ENCODE measurements at regions not wholly inside any gene's neighbourhood (a gene's known extent, or its start where the extent isn't known, plus 50 kb on each side); places are given as distances from the start of the nearest gene placed in this dataset.

DNA sequence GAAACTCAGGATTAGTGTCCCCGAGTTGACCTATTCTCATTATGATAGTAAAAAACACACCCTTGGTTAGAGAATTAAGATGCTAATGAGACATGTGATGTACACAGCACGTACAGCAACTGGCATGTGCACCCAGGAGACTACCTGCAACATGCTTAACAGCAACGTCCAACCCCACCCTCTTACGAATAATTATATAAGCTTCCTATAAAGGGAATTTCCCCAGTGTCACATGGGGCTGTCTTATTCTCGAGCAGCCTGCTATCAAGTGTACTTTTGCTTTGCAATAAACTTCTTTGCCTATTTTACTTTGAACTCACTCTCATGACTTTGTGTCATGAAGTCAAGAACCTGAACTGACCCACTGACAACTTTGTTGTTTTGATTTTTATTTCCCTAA is 62.4 kb upstream of the PMFBP1 start:
- H4K20me1 ChIP-seq (ENCODE audit: control insufficient read depth, insufficient read depth, low read depth, low read length): no peaks in the 10 kb centered on the region
- no peaks in the 10 kb centered on the region for H3K9me2 ChIP-seq (replicated peaks; ENCODE audit: control insufficient read depth, low read length)
- no peaks in the 10 kb centered on the region for H3K36me3 ChIP-seq (ENCODE audit: control insufficient read depth, low read length)
- H3F3A ChIP-seq (ENCODE audit: control insufficient read depth, insufficient read depth): no peaks in the 10 kb centered on the region
- no peaks in the 10 kb centered on the region for H3K79me2 ChIP-seq (ENCODE audit: control insufficient read depth, low read length)
- H3K27me3 ChIP-seq (ENCODE audit: control insufficient read depth, low read length): 0 out of 2 replicates have a peak, but pooled peaks cover 2% of the 10 kb centered on the region
- no peaks in the 10 kb centered on the region for H3K4me1 ChIP-seq (ENCODE audit: control insufficient read depth, low read length)
- no peak overlapping the region for H3K4me2 ChIP-seq (ENCODE audit: low read length)
- H3K4me3 ChIP-seq (ENCODE audit: low read length): no peak overlapping the region
- H3K27ac ChIP-seq (ENCODE audit: low read depth, low read length): no peak overlapping the region
- no peak for TF ChIP-seq EZH2phosphoT487 (IDR thresholded peaks at IDR 0.05; ENCODE audit: borderline replicate concordance, low read length)
- TF ChIP-seq, protein P1, sequence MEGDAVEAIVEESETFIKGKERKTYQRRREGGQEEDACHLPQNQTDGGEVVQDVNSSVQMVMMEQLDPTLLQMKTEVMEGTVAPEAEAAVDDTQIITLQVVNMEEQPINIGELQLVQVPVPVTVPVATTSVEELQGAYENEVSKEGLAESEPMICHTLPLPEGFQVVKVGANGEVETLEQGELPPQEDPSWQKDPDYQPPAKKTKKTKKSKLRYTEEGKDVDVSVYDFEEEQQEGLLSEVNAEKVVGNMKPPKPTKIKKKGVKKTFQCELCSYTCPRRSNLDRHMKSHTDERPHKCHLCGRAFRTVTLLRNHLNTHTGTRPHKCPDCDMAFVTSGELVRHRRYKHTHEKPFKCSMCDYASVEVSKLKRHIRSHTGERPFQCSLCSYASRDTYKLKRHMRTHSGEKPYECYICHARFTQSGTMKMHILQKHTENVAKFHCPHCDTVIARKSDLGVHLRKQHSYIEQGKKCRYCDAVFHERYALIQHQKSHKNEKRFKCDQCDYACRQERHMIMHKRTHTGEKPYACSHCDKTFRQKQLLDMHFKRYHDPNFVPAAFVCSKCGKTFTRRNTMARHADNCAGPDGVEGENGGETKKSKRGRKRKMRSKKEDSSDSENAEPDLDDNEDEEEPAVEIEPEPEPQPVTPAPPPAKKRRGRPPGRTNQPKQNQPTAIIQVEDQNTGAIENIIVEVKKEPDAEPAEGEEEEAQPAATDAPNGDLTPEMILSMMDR (IDR thresholded peaks at IDR 0.05; ENCODE audit: low read depth, low read length, poor library complexity, severe bottlenecking): no peak
- H3K9me3 ChIP-seq (ENCODE audit: control insufficient read depth, insufficient read depth, low read length): no peaks in the 10 kb centered on the region

DNA sequence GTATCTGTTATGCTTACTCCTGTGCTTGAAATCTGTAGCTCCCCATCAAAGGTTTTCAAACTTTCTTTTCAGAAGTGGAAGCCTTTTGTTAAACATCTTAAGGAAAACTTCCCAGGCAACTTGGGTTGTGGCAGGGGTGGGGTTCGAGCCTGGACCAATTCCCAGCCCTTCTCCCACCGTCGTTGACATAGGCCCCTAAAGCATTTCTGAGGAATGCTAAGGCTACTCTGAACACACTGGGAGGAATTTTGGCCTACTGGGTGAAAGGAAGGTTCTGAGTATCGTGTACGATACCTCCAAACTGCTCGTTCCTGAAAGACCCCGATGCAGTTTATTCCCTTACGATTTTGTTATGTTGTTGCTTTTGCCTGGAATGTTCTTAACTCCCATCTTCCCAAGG is 56.1 kb upstream of the PMFBP1 start:
- Histone ChIP-seq H3K27ac (ENCODE audit: low read depth, low read length) (no peak overlapping the region), H3K4me3 (ENCODE audit: low read length) (no peak overlapping the region), H3K4me2 (ENCODE audit: low read length) (no peak overlapping the region), H4K20me1 (ENCODE audit: control insufficient read depth, insufficient read depth, low read depth, low read length) (no peaks in the 10 kb centered on the region), H3F3A (ENCODE audit: control insufficient read depth, insufficient read depth) (no peaks in the 10 kb centered on the region), H3K9me3 (ENCODE audit: control insufficient read depth, insufficient read depth, low read length) (no peaks in the 10 kb centered on the region), H3K9me2 (replicated peaks; ENCODE audit: control insufficient read depth, low read length) (no peaks in the 10 kb centered on the region), H3K36me3 (ENCODE audit: control insufficient read depth, low read length) (no peaks in the 10 kb centered on the region), H3K27me3 (ENCODE audit: control insufficient read depth, low read length) (0 out of 2 replicates have a peak, but pooled peaks cover 2% of the 10 kb centered on the region), H3K4me1 (ENCODE audit: control insufficient read depth, low read length) (no peaks in the 10 kb centered on the region), H3K79me2 (ENCODE audit: control insufficient read depth, low read length) (no peaks in the 10 kb centered on the region)
- TF ChIP-seq, protein P1 (IDR thresholded peaks at IDR 0.05; ENCODE audit: low read depth, low read length, poor library complexity, severe bottlenecking): no peak
- TF ChIP-seq EZH2phosphoT487 (IDR thresholded peaks at IDR 0.05; ENCODE audit: borderline replicate concordance, low read length): no peak

DNA sequence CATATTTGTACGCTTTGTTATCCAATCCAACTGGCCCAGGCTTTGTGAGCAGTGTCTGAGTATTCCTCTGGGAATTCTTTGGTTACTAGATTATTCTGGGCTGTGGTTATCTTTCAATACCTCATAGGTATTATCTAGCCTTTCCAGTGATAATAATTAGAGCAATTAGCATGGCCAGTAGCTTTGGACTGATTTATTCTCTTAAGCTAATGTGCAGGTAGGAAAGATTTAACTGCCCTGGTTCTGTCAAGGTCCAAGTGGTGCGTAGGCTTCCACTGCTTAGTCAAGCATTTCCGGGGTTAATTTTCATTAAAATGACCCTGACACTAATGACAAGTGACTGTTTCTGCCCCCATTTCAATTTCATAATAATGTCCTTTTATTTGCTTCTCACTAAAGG is 54.2 kb upstream of the PMFBP1 start:
- H4K20me1 ChIP-seq (ENCODE audit: control insufficient read depth, insufficient read depth, low read depth, low read length): no peaks in the 10 kb centered on the region
- H3K27me3 ChIP-seq (ENCODE audit: control insufficient read depth, low read length): peaks cover 5% of the 10 kb centered on the region; the same call in 1 of the 2 replicates
- no peaks in the 10 kb centered on the region for H3F3A ChIP-seq (ENCODE audit: control insufficient read depth, insufficient read depth)
- H3K9me3 ChIP-seq (ENCODE audit: control insufficient read depth, insufficient read depth, low read length): no peaks in the 10 kb centered on the region
- no peak overlapping the region for H3K4me3 ChIP-seq (ENCODE audit: low read length)
- TF ChIP-seq, protein P1 (IDR thresholded peaks at IDR 0.05; ENCODE audit: low read depth, low read length, poor library complexity, severe bottlenecking): no peak
- no peak for TF ChIP-seq EZH2phosphoT487 (IDR thresholded peaks at IDR 0.05; ENCODE audit: borderline replicate concordance, low read length)
- no peaks in the 10 kb centered on the region for H3K9me2 ChIP-seq (replicated peaks; ENCODE audit: control insufficient read depth, low read length)
- no peak overlapping the region for H3K4me2 ChIP-seq (ENCODE audit: low read length)
- H3K4me1 ChIP-seq (ENCODE audit: control insufficient read depth, low read length): no peaks in the 10 kb centered on the region
- no peak overlapping the region for H3K27ac ChIP-seq (ENCODE audit: low read depth, low read length)
- H3K36me3 ChIP-seq (ENCODE audit: control insufficient read depth, low read length): no peaks in the 10 kb centered on the region
- no peaks in the 10 kb centered on the region for H3K79me2 ChIP-seq (ENCODE audit: control insufficient read depth, low read length)

Measured in DOHH2 (cell line).